Endothelial cell of umbilical vein (primary cell): ENCODE measurements at regions not wholly inside any gene's neighbourhood (a gene's known extent, or its start where the extent isn't known, plus 50 kb on each side); places are given as distances from the start of the nearest gene placed in this dataset.

Experiments used
- BruUV-seq: library from RNA; stranded (reverse); fragments of 400-500 nt; replicated peaks from 2 replicates; lab custom pipeline; 2021; lab: Mats Ljungman, UMichigan
- CTCF ChIA-PET: fragments of 300-600, 350-600 bp; sonication (Branson Sonifier 250); formaldehyde crosslinking; loops from one replicate; lab custom pipeline; 2021; ENCODE audit warnings: antibody characterized with exemption, inconsistent platforms; lab: Charles Lee
- POLR2A ChIA-PET: fragments of 300-600, 350-600 bp; sonication (Branson Sonifier 250); formaldehyde crosslinking; loops from one replicate; lab custom pipeline; 2021; ENCODE audit warnings: antibody characterized with exemption, inconsistent platforms; lab: Charles Lee
- DNase-seq: peaks from one replicate; pipeline ENCODE4 v3.0.0-alpha.2; 2011; ENCODE audit warnings: low read depth, low spot score
- FAIRE-seq: peaks from 2 replicates; lab custom pipeline; 2011; peaks lifted over from hg19 to GRCh38; lab: Jason Lieb, UNC
- H2AFZ ChIP-seq: 2 replicates; pipeline ENCODE4 v1.6.0; 2012; ENCODE audit warnings: low read depth, low read length, control low read depth, inconsistent platforms
- H3K27ac ChIP-seq: 2 replicates; pipeline ENCODE4 v1.5.1; 2011; ENCODE audit warnings: low read depth, mild to moderate bottlenecking, control low read depth, low read length, moderate library complexity; ENCODE audit not compliant: insufficient read depth
- H3K27me3 ChIP-seq, 2 experiments: 2 replicates each; pipeline versions ENCODE4 v1.6.0 to v1.6.1; 2011; ENCODE audit warnings: low read length in 2 of 2, mixed read lengths in 1 of 2; ENCODE audit not compliant: control insufficient read depth in 2 of 2, insufficient read depth in 2 of 2
- H3K36me3 ChIP-seq, 2 experiments: 2 replicates in 1 of 2; 3 replicates in 1 of 2; pipeline ENCODE4 v1.5.1; 2011; ENCODE audit warnings: low read length in 2 of 2, mild to moderate bottlenecking in 1 of 2, moderate library complexity in 1 of 2; ENCODE audit not compliant: control insufficient read depth in 2 of 2, insufficient read depth in 2 of 2; ENCODE audit errors: extremely low read depth in 1 of 2
- H3K4me1 ChIP-seq: 3 replicates; pipeline ENCODE4 v1.5.1; 2011; ENCODE audit warnings: mild to moderate bottlenecking, low read length; ENCODE audit not compliant: control insufficient read depth, insufficient read depth; ENCODE audit errors: extremely low read depth
- H3K4me2 ChIP-seq: 2 replicates; pipeline ENCODE4 v1.6.1; 2011; ENCODE audit warnings: low read length, control low read depth, mixed read lengths; ENCODE audit not compliant: insufficient read depth
- H3K4me3 ChIP-seq, 3 experiments: fragments of 200-600 bp in 1 of 3; sonication (generic), shearing (Covaris generic) in 1 of 3; replicated peaks in 1 of 3; 2 replicates each; pipeline ENCODE4 v1.5.1; 2011 to 2016; ENCODE audit warnings: control low read depth in 3 of 3, low read length in 3 of 3, mild to moderate bottlenecking in 2 of 3, inconsistent platforms in 1 of 3, low read depth in 1 of 3, moderate library complexity in 1 of 3; ENCODE audit not compliant: insufficient read depth in 1 of 3
- H3K79me2 ChIP-seq: 2 replicates; pipeline ENCODE4 v1.6.0; 2012; ENCODE audit warnings: low read length, inconsistent platforms; ENCODE audit not compliant: control insufficient read depth, insufficient read depth
- H3K9ac ChIP-seq: replicated peaks from 2 replicates; pipeline ENCODE3; 2011; ENCODE audit warnings: low read length, control low read depth; ENCODE audit not compliant: insufficient read depth; ENCODE audit errors: extremely low read depth
- H3K9me1 ChIP-seq: replicated peaks from 3 replicates; pipeline ENCODE4 v1.6.0; 2011; ENCODE audit warnings: mild to moderate bottlenecking, low read length; ENCODE audit not compliant: control insufficient read depth, insufficient read depth; ENCODE audit errors: extremely low read depth
- H3K9me3 ChIP-seq: replicated peaks from 2 replicates; pipeline ENCODE4 v1.5.1; 2012; ENCODE audit warnings: low read length, inconsistent platforms; ENCODE audit not compliant: control insufficient read depth, insufficient read depth
- H4K20me1 ChIP-seq: replicated peaks from 2 replicates; pipeline ENCODE3; 2011; ENCODE audit warnings: mild to moderate bottlenecking, low read length; ENCODE audit not compliant: control insufficient read depth, insufficient read depth; ENCODE audit errors: extremely low read depth
- CTCF ChIP-seq, 2 donors: IDR thresholded peaks; 1 replicate in 1 of 2; 2 replicates in 1 of 2; pipeline ENCODE4 v1.5.1; 2011; ENCODE audit warnings: low read length in 2 of 2, mild to moderate bottlenecking in 2 of 2, moderate library complexity in 2 of 2, control low read depth in 1 of 2, inconsistent platforms in 1 of 2, low read depth in 1 of 2; ENCODE audit not compliant: insufficient read depth in 1 of 2; ENCODE audit errors: extremely low read depth in 1 of 2
- EZH2 ChIP-seq: IDR thresholded peaks from 2 replicates; pipeline ENCODE4 v1.6.1; 2012; ENCODE audit warnings: borderline replicate concordance, low read depth, mild to moderate bottlenecking, moderate library complexity, low read length, inconsistent platforms; ENCODE audit not compliant: severe bottlenecking
- FOS ChIP-seq: IDR thresholded peaks from 2 replicates; pipeline ENCODE4 v1.6.1; 2011; ENCODE audit warnings: mild to moderate bottlenecking, low read length, moderate library complexity, borderline replicate concordance; ENCODE audit not compliant: insufficient read depth
- GATA2 ChIP-seq: IDR thresholded peaks from 2 replicates; pipeline ENCODE4 v1.7.0; 2011; ENCODE audit warnings: low read depth, mild to moderate bottlenecking, moderate library complexity, mixed read lengths, low read length; ENCODE audit not compliant: insufficient read length, insufficient read depth
- JUN ChIP-seq: IDR thresholded peaks from 2 replicates; pipeline ENCODE4 v1.6.1; 2011; ENCODE audit warnings: borderline replicate concordance, low read depth; ENCODE audit not compliant: insufficient read length, insufficient read depth
- MAX ChIP-seq: IDR thresholded peaks from 2 replicates; pipeline ENCODE4 v1.6.1; 2011; ENCODE audit not compliant: insufficient read depth, insufficient read length
- MYC ChIP-seq: IDR thresholded peaks from one replicate; pipeline ENCODE4 v1.6.1; 2011; ENCODE audit warnings: mild to moderate bottlenecking, low read depth, low read length
- POLR2A ChIP-seq: IDR thresholded peaks from 2 replicates; pipeline ENCODE4 v1.6.1; 2012; ENCODE audit warnings: low read depth, mild to moderate bottlenecking, control low read depth, low read length
- POLR2AphosphoS5 ChIP-seq: IDR thresholded peaks from 2 replicates; pipeline ENCODE4 v1.6.1; 2012; ENCODE audit warnings: low read depth, mild to moderate bottlenecking, control low read depth, low read length, moderate library complexity; ENCODE audit not compliant: insufficient read depth
- dilution Hi-C: fragments of 300-500 bp; cut with MboI; formaldehyde crosslinking; loops from one replicate; pipeline ENCODE4 v1.15.0; 2019; ENCODE audit warnings: low sequenced_read_pairs; ENCODE audit not compliant: extremely low pct_ligation_motif_present
- intact Hi-C: fragments of 100-400 bp; cut with micrococcal nuclease; formaldehyde crosslinking; loops from one replicate; pipeline ENCODE4 v1.10.0; 2022

- no peak overlapping the region for H3K27ac ChIP-seq
- CTCF ChIA-PET = no interaction called here
- dilution Hi-C loops (no loop called here), intact Hi-C loops (no loop called here)
- FAIRE-seq (no peak), DNase-seq (no peak)
- TF ChIP-seq CTCF (IDR thresholded peaks at IDR 0.05; ENCODE audit: extremely low read depth in 1 of 2, insufficient read depth in 1 of 2, low read depth in 1 of 2, low read length in 2 of 2) (no peak), FOS (no peak), POLR2AphosphoS5 (no peak), JUN (no peak), GATA2 (no peak)
- H4K20me1 ChIP-seq = no peaks in the 10 kb centered on the region
- no peaks in the 10 kb centered on the region for H3K9me1 ChIP-seq
- no peaks in the 10 kb centered on the region for H3K36me3 ChIP-seq
- no TSS peak for BruUV-seq
- no peaks in the 10 kb centered on the region for H3K9me3 ChIP-seq
- POLR2A ChIA-PET = no interaction called here
- no peaks in the 10 kb centered on the region for H3K4me1 ChIP-seq
- H3K9ac ChIP-seq = no peak overlapping the region
- no peak overlapping the region for H3K4me2 ChIP-seq
- H2AFZ ChIP-seq = no peak overlapping the region
- no peak overlapping the region for H3K4me3 ChIP-seq
- no peaks in the 10 kb centered on the region for H3K79me2 ChIP-seq
- no peaks in the 10 kb centered on the region for H3K27me3 ChIP-seq
Observed at GRCh38 chr18:1680108-1680507, 775.4 kb downstream of the ADCYAP1 start.

- no peak for DNase-seq
- Histone ChIP-seq H4K20me1 (no peaks in the 10 kb centered on the region), H3K4me2 (no peak overlapping the region), H3K9me1 (no peaks in the 10 kb centered on the region), H3K36me3 (no peaks in the 10 kb centered on the region), H3K27ac (no peak overlapping the region), H2AFZ (no peak overlapping the region), H3K9ac (no peak overlapping the region), H3K27me3 (no peaks in the 10 kb centered on the region), H3K79me2 (no peaks in the 10 kb centered on the region), H3K9me3 (peaks cover 2% of the 10 kb centered on the region), H3K4me1 (no peaks in the 10 kb centered on the region), H3K4me3 (no peak overlapping the region)
- intact Hi-C loops (no loop called here), dilution Hi-C loops (no loop called here)
- no peak for FAIRE-seq
- no TSS peak for BruUV-seq
- POLR2A ChIA-PET = no interaction called here
- CTCF ChIA-PET = no interaction called here
- TF ChIP-seq POLR2A (no peak), MYC (no peak), EZH2 (no peak), CTCF (IDR thresholded peaks at IDR 0.05; ENCODE audit: extremely low read depth in 1 of 2, insufficient read depth in 1 of 2, low read depth in 1 of 2, low read length in 2 of 2) (no peak), JUN (no peak), FOS (no peak), GATA2 (no peak), MAX (no peak), POLR2AphosphoS5 (no peak)
Observed at GRCh38 chr18:1691863-1692262, 787.2 kb downstream of the ADCYAP1 start.
